PFSK-1 (cell line): ENCODE measurements at regions not wholly inside any gene's neighbourhood (a gene's known extent, or its start where the extent isn't known, plus 50 kb on each side); places are given as distances from the start of the nearest gene placed in this dataset.

Source experiments
- POLR2AphosphoS5 ChIP-seq: IDR thresholded peaks from 2 replicates; pipeline ENCODE4 v1.6.1; 2012; ENCODE audit warnings: low read depth, mild to moderate bottlenecking, control low read depth, low read length, moderate library complexity
- TF ChIP-seq, protein P1 (sequence below), 2 experiments: IDR thresholded peaks; 2 replicates each; pipeline versions ENCODE4 v1.6.1 to v1.8.0; 2011 to 2012; ENCODE audit warnings: low read depth in 2 of 2, low read length in 2 of 2, control low read depth in 1 of 2, inconsistent platforms in 1 of 2, mild to moderate bottlenecking in 1 of 2, moderate library complexity in 1 of 2; ENCODE audit not compliant: insufficient read depth in 1 of 2

DNA sequence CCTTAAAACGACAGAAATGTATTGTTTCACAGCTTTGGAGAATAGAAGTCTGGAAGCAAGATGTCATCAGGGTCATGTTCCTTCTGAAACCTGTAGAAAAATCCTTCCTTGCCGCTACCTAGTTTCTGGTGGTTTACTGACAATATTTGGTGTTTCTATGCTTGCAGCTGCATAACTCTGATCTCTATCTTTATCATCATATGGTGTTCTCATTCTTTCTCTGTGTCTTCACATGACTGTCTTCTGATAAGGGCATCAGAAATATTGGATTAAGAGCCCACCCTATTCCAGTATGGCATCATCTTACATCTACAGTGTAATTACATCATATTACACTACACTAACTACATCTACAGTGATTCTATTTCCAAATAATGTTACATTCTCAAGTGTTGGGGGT, 148.0 kb downstream of the MANEA start:
- no peak for TF ChIP-seq POLR2AphosphoS5
- TF ChIP-seq, protein P1, sequence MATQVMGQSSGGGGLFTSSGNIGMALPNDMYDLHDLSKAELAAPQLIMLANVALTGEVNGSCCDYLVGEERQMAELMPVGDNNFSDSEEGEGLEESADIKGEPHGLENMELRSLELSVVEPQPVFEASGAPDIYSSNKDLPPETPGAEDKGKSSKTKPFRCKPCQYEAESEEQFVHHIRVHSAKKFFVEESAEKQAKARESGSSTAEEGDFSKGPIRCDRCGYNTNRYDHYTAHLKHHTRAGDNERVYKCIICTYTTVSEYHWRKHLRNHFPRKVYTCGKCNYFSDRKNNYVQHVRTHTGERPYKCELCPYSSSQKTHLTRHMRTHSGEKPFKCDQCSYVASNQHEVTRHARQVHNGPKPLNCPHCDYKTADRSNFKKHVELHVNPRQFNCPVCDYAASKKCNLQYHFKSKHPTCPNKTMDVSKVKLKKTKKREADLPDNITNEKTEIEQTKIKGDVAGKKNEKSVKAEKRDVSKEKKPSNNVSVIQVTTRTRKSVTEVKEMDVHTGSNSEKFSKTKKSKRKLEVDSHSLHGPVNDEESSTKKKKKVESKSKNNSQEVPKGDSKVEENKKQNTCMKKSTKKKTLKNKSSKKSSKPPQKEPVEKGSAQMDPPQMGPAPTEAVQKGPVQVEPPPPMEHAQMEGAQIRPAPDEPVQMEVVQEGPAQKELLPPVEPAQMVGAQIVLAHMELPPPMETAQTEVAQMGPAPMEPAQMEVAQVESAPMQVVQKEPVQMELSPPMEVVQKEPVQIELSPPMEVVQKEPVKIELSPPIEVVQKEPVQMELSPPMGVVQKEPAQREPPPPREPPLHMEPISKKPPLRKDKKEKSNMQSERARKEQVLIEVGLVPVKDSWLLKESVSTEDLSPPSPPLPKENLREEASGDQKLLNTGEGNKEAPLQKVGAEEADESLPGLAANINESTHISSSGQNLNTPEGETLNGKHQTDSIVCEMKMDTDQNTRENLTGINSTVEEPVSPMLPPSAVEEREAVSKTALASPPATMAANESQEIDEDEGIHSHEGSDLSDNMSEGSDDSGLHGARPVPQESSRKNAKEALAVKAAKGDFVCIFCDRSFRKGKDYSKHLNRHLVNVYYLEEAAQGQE (IDR thresholded peaks at IDR 0.05; ENCODE audit: insufficient read depth in 1 of 2, low read depth in 2 of 2, low read length in 2 of 2), result no peak
